A549 (cell line): ENCODE measurements at regions not wholly inside any gene's neighbourhood (a gene's known extent, or its start where the extent isn't known, plus 50 kb on each side); places are given as distances from the start of the nearest gene placed in this dataset.

Experiments
- ATOH8 ChIP-seq: fragments of 250-450 bp; sonication (Bioruptor Pico); IDR thresholded peaks from 2 replicates; pipeline ENCODE4 v1.5.0; 2020; ENCODE audit warnings: low read depth, mild to moderate bottlenecking, moderate library complexity
- CTCF ChIP-seq: fragments of >200 bp; sonication (Bioruptor Twin); formaldehyde crosslinking; IDR thresholded peaks from 3 replicates; pipeline ENCODE4 v1.5.1; 2016
- EHMT2 ChIP-seq: fragments of 200-600 bp; sonication (generic); IDR thresholded peaks from 2 replicates; pipeline ENCODE4 v1.6.1; 2016; ENCODE audit warnings: antibody characterized with exemption, low read depth, mild to moderate bottlenecking, moderate library complexity
- EP300 ChIP-seq, 2 experiments: fragments of >200 bp; sonication (Bioruptor Twin); formaldehyde crosslinking; IDR thresholded peaks; 2 replicates in 1 of 2; 3 replicates in 1 of 2; pipeline ENCODE4 v1.6.1; 2016 to 2017
- FOSL2 ChIP-seq, 2 experiments: fragments of 450-650 bp in 1 of 2; fragments of >200 bp in 1 of 2; sonication (Bioruptor Twin) in 1 of 2; formaldehyde crosslinking; IDR thresholded peaks; 2 replicates each; pipeline versions ENCODE4 v1.5.0 to v1.6.1; 2016 to 2020; ENCODE audit warnings: mild to moderate bottlenecking in 1 of 2, moderate library complexity in 1 of 2
- HDAC2 ChIP-seq: fragments of 200-600 bp; sonication (generic); IDR thresholded peaks from 2 replicates; pipeline ENCODE4 v1.6.1; 2016
- SREBF2 ChIP-seq: fragments of 450-650 bp; IDR thresholded peaks from 2 replicates; pipeline ENCODE4 v1.6.1; 2014; ENCODE audit warnings: mild to moderate bottlenecking, moderate library complexity
- USF2 ChIP-seq: fragments of 450-650 bp; IDR thresholded peaks from 2 replicates; pipeline ENCODE4 v1.6.1; 2014; ENCODE audit warnings: antibody characterized with exemption
- ZFP36 ChIP-seq: fragments of 450-650 bp; IDR thresholded peaks from 2 replicates; pipeline ENCODE4 v1.6.1; 2014; ENCODE audit warnings: borderline replicate concordance; ENCODE audit not compliant: partially characterized antibody
- ZSCAN20 ChIP-seq: fragments of 250-450 bp; sonication (Bioruptor Pico); IDR thresholded peaks from 2 replicates; pipeline ENCODE4 v1.8.0; 2022; ENCODE audit warnings: mild to moderate bottlenecking, moderate library complexity

GRCh38 chr6:40116832-40117231 is 182.6 kb upstream of the MOCS1 start:
- TF ChIP-seq FOSL2 (IDR thresholded peaks at IDR 0.05) (no peak), FOSL2 (CRISPR knock-in tag; IDR thresholded peaks at IDR 0.05) (no peak), CTCF (no peak), ZFP36 (no peak), USF2 (no peak), EHMT2 (no peak), SREBF2 (no peak), HDAC2 (no peak), ZSCAN20 (no peak), ATOH8 (CRISPR knock-in tag) (no peak), EP300 (IDR thresholded peaks at IDR 0.05) (no peak)
